Parathyroid adenoma (tissue), 2 donors: ENCODE measurements at regions not wholly inside any gene's neighbourhood (a gene's known extent, or its start where the extent isn't known, plus 50 kb on each side); places are given as distances from the start of the nearest gene placed in this dataset.

Experiments used
- H2AFZ ChIP-seq: fragments of 300-600 bp; sonication (generic); one replicate; pipeline ENCODE4 v1.7.0; 2017; ENCODE audit warnings: antibody characterized with exemption, mild to moderate bottlenecking
- H3K27ac ChIP-seq: fragments of 300-600 bp; sonication (generic); one replicate; pipeline ENCODE4 v1.7.0; 2017
- H3K27me3 ChIP-seq: fragments of 300-600 bp; sonication (generic); one replicate; pipeline ENCODE4 v1.7.0; 2017; ENCODE audit warnings: low read length; ENCODE audit not compliant: control insufficient read depth, insufficient read depth
- H3K36me3 ChIP-seq: fragments of 300-600 bp; sonication (generic); one replicate; pipeline ENCODE4 v1.7.0; 2017; ENCODE audit warnings: low read length; ENCODE audit not compliant: control insufficient read depth, insufficient read depth
- H3K4me1 ChIP-seq: fragments of 300-600 bp; sonication (generic); one replicate; pipeline ENCODE4 v1.7.0; 2017; ENCODE audit warnings: control low read depth
- H3K4me2 ChIP-seq: fragments of 300-600 bp; sonication (generic); one replicate; pipeline ENCODE4 v1.7.0; 2017; ENCODE audit warnings: low read length
- H3K4me3 ChIP-seq: fragments of 300-600 bp; sonication (generic); one replicate; pipeline ENCODE4 v1.7.0; 2017; ENCODE audit warnings: low read depth, low read length
- H3K79me2 ChIP-seq: fragments of 300-600 bp; sonication (generic); one replicate; pipeline ENCODE4 v1.7.0; 2017; ENCODE audit warnings: control low read depth
- H3K9ac ChIP-seq: fragments of 300-600 bp; sonication (generic); one replicate; pipeline ENCODE4 v1.7.0; 2017; ENCODE audit warnings: mild to moderate bottlenecking
- H3K9me3 ChIP-seq: fragments of 300-600 bp; sonication (generic); one replicate; pipeline ENCODE4 v1.7.0; 2017; ENCODE audit warnings: low read length; ENCODE audit not compliant: control insufficient read depth
- CTCF ChIP-seq: fragments of 300-600 bp; sonication (generic); IDR thresholded peaks from one replicate; pipeline ENCODE4 v1.7.0; 2017; ENCODE audit warnings: antibody characterized with exemption, mild to moderate bottlenecking
- donor health status: primary hyperparathyroidism.

- no peak overlapping the region for H3K9ac ChIP-seq
- TF ChIP-seq CTCF: no peak
- H3K9me3 ChIP-seq: no peaks in the 10 kb centered on the region
- peaks cover 2% of the 10 kb centered on the region for H3K79me2 ChIP-seq
- H2AFZ ChIP-seq: no peak overlapping the region
- no peaks in the 10 kb centered on the region for H3K36me3 ChIP-seq
- H3K4me2 ChIP-seq: no peak overlapping the region
- H3K4me1 ChIP-seq: no peaks in the 10 kb centered on the region
- H3K4me3 ChIP-seq: no peak overlapping the region
- no peaks in the 10 kb centered on the region for H3K27me3 ChIP-seq
- H3K27ac ChIP-seq: no peak overlapping the region
Observed at GRCh38 chr6:56795466-56796195, 152.9 kb upstream of the DST start.

GRCh38 chr6:56794421-56794820, 151.7 kb upstream of the DST start:
- Histone ChIP-seq H3K79me2 (peaks cover 2% of the 10 kb centered on the region), H3K4me2 (no peak overlapping the region), H3K4me3 (no peak overlapping the region), H3K4me1 (no peaks in the 10 kb centered on the region), H3K27ac (no peak overlapping the region), H3K27me3 (no peaks in the 10 kb centered on the region), H3K9ac (no peak overlapping the region), H2AFZ (no peak overlapping the region), H3K9me3 (no peaks in the 10 kb centered on the region), H3K36me3 (no peaks in the 10 kb centered on the region)
- TF ChIP-seq CTCF: no peak

- H3K79me2 ChIP-seq: peaks cover 2% of the 10 kb centered on the region
- no peaks in the 10 kb centered on the region for H3K36me3 ChIP-seq
- no peak for TF ChIP-seq CTCF
- no peaks in the 10 kb centered on the region for H3K4me1 ChIP-seq
- no peak overlapping the region for H3K9ac ChIP-seq
- H3K27ac ChIP-seq: no peak overlapping the region
- no peaks in the 10 kb centered on the region for H3K27me3 ChIP-seq
- no peak overlapping the region for H3K4me3 ChIP-seq
- no peaks in the 10 kb centered on the region for H3K9me3 ChIP-seq
- no peak overlapping the region for H3K4me2 ChIP-seq
- no peak overlapping the region for H2AFZ ChIP-seq
Observed at GRCh38 chr6:56793938-56794337, 151.2 kb upstream of the DST start.

GRCh38 chr6:56790414-56790813, 147.7 kb upstream of the DST start:
- H3K4me2 ChIP-seq: no peak overlapping the region
- H3K79me2 ChIP-seq: peaks cover 2% of the 10 kb centered on the region
- no peaks in the 10 kb centered on the region for H3K27me3 ChIP-seq
- no peak overlapping the region for H2AFZ ChIP-seq
- no peaks in the 10 kb centered on the region for H3K36me3 ChIP-seq
- no peak for TF ChIP-seq CTCF
- no peak overlapping the region for H3K9ac ChIP-seq
- H3K4me3 ChIP-seq: no peak overlapping the region
- H3K27ac ChIP-seq: no peak overlapping the region
- H3K4me1 ChIP-seq: no peaks in the 10 kb centered on the region
- no peaks in the 10 kb centered on the region for H3K9me3 ChIP-seq

- no peak overlapping the region for H3K27ac ChIP-seq
- no peak for TF ChIP-seq CTCF
- H3K9me3 ChIP-seq: no peaks in the 10 kb centered on the region
- no peak overlapping the region for H3K4me3 ChIP-seq
- no peaks in the 10 kb centered on the region for H3K4me1 ChIP-seq
- H3K36me3 ChIP-seq: no peaks in the 10 kb centered on the region
- peaks cover 2% of the 10 kb centered on the region for H3K79me2 ChIP-seq
- no peak overlapping the region for H2AFZ ChIP-seq
- H3K4me2 ChIP-seq: no peak overlapping the region
- H3K9ac ChIP-seq: no peak overlapping the region
- no peaks in the 10 kb centered on the region for H3K27me3 ChIP-seq
Observed at GRCh38 chr6:56789879-56790278, 147.2 kb upstream of the DST start.
